GM21367 (cell line): ENCODE measurements at regions not wholly inside any gene's neighbourhood (a gene's known extent, or its start where the extent isn't known, plus 50 kb on each side); places are given as distances from the start of the nearest gene placed in this dataset.
"Not testable (repeated sequence)": the region's sequence is repeated elsewhere in the genome, so short reads cannot be mapped to it uniquely, and the experiment has no call there.

ENCODE experiments used
- ATAC-seq: cut with Tn5 transposase; IDR thresholded peaks from one replicate; pipeline ENCODE4 v1.9.1; 2021; ENCODE audit not compliant: unreplicated experiment

DNA sequence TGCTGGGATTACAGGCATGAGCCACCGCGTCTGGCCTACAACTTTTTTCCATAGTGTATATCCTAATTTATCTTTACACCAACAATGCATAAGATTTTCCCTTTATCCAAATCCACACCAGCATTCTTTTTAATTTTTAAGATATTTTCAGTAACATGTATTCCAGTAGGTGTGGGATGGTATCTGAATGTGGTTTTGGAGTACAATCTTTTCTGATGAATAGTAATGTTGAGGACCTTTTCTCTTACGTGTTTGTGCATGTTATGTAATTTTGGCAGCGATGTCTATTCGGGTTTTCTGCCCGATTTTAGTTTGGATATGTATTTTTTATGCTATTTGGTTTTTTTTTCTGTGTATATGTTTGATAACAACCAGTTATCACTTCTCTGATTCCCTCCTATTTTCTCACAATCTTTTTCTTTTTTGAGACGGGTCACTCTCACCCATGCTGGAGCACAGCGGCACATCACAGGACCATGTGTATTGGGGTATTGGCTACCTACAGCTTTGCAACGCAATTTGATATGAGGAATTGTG lies 114.6 kb upstream of the GRK3 start:
- ATAC-seq = no peak

- no peak for ATAC-seq
Measured at GRCh38 chr22:25451480-25452114, 112.9 kb upstream of the GRK3 start.

GRCh38 chr22:25452116-25452700 lies 112.3 kb upstream of the GRK3 start:
- ATAC-seq = no peak

DNA sequence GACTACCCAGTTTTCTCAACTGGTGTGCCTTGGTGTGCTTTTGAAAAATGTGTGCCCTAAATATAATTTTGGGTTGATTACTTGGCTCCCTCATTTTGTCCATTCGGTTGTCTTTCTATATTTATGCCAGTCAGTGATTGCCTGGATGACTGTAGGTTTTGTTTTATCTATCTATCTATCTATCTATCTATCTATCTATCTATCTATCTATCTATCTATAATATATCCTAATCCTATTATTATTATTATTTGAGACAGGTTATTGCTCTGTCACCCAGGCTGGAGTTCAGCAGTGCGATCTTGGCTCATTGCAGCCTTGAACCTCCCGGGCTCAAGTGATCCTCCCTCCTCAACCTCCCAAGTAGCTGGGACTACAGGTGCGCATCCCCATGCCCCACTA lies 111.4 kb upstream of the GRK3 start:
- no peak for ATAC-seq

GRCh38 chr22:25453557-25453956 lies 110.9 kb upstream of the GRK3 start:
- no peak for ATAC-seq

DNA sequence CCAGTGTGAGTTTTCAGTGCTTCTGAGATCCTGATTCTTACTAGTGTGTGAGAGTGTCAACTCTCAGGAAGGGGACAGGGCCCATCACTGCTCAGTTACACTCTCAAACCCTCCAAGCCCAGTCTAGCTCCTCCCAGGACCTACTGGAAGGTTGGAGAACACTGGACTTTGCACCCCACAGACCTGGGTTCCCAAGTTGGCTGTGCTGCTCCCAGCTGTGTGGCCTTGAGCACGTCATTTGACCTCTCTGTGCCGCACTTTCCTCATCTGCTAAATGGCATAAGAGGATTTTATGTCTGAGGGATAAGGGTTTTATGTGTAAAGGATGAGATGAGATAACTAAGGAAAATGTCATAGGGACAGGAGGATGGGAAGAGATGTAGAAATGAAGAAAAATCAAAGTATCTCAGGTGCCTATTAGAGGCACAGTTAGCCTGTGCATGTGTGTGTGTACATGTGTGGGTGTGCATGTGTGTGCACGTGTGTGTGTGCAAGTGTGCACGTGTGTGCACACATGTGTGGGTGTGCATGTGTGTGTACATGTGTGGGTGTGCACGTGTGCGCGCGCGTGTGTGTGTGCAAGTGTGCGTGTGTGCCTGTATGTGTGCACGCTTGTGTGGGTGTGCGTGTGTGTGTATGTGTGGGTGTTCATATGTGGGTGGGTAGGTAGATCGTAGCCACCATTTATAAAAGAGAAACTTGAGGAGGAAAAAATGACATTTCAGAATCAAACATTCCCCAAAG lies 108.0 kb upstream of the GRK3 start:
- ATAC-seq = not testable (repeated sequence)

DNA sequence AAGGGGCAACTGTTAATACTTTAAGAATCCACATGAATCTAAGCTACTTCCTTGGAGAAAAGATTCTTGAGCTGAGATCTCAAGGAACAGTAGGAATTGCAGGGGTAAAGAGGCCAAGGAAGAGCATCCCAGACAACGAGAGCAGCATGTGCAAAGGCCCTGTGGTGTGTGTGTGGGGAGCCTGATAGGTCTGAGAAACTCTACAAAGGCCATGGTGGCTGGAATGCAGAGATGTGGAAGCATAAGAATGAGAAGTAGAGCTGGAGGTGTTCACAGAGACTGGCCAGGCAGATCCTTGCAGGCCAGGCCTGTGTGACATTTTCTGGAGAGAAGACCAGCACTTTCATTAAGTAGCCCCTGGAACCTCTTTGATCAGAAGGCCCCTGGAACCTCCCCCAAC lies 105.8 kb upstream of the GRK3 start:
- ATAC-seq = not testable (repeated sequence)

GRCh38 chr22:25460682-25461081 lies 103.8 kb upstream of the GRK3 start:
- ATAC-seq = not testable (repeated sequence)

GRCh38 chr22:25461301-25461700 lies 103.2 kb upstream of the GRK3 start:
- ATAC-seq = no peak

GRCh38 chr22:25462474-25463346 lies 101.8 kb upstream of the GRK3 start:
- peak; percentile 65 for ATAC-seq

DNA sequence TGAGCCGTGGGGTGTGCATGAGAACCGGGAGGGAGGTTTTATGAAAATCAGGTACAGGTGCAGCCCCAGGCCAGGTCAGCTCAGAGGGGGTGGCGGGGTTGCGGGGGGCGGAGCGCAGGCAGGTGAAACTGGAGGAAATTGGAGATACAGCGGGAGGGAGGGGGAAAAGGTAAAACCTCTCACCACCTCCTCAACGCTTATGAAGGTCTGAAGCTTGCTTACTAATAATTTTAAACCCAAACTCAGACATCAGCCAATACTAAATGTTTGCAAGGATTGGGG lies 101.2 kb upstream of the GRK3 start:
- ATAC-seq = not testable (repeated sequence)

DNA sequence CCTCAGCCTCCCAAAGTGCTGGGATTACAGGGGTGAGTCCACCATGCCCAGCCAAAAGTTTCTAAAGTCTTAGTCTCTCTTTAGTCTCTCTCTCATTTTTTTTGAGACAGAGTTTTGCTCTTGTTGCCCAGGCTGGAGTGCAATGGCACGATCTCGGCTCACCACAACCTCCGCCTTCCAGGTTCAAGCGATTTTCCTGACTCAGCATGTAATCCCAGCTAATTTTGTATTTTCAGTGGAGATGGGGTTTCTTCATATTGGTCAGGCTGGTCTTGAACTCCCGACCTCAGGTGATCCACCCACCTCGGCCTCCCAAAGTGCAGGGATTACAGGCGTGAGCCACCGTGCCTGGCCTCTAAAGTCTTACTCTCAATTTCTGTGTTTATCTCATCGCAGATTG lies 100.1 kb upstream of the GRK3 start:
- ATAC-seq = not testable (repeated sequence)

DNA sequence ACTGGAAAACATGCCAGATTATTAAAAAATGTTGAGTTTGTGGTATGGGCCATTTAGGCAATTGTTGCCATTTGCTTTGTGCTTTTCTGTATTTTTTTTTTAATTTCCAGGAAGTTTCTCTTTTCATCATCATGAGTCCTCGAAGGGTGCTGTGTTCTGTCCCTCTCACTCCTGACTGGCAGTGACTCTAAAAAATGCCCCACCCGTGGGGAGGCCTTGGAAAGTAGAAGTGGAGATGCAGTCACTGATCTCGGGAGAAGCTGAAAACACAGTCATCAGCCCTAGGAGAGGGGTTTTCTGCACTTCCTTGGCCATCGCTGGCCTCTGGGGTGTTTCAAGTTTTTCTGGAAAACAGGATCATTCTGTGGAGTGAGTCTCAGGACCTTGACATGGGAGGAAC lies 98.5 kb upstream of the GRK3 start:
- no peak for ATAC-seq

DNA sequence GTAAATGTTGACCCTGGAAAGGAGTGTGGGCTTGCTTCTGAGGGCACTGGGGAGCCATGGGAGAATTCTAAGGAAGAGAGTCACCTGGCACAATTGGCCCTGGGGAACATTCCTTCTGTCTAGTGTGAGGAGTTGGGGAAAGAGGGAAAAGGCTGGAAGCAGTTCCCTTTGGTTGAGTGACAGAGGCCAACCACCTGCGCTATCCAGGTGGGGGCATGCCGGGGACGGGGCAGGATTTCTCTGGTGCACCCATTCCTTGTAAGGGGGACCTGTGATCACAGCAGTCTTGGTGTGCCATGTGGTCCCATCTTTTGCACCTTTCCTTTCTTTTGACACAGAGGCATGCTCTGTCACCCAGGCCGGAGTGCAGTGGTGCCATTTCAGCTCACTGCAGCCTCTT lies 92.1 kb upstream of the GRK3 start:
- ATAC-seq = no peak

DNA sequence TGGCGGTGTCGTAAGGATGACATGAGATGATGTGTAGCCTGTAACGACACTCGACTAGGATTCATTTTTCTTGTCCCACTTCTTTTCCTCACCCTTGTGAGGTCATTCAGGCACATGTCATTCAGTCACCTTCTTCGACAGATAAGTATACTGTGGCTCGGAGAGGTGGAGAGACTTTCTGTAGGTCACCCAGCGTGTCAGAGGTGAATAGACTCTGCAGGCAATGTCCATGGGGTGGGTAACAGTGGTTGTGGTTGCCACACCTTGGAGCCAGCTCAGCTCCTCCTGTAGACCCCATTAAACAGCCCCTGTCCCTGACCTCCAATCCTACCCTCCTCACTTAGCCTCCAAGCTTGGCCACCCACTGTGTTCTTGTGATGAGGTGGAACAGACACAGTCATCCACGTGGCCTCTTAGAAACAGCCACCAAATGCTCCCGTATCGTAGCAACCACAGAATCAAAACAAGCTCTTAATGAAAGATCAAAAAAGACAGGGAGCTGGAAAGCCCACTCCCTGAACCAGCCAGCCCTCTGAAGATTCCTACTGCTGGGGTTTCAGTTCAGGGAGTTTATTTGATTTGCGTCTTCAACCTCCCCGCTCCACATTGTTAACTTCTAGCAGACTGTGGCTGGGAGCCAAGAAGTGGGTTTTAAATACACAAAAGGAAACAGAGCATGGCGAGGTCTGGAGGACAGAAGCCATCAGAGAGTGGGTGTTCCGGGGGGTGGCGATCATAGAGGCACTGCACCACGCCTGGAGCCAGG lies 89.0 kb upstream of the GRK3 start:
- ATAC-seq = no peak

DNA sequence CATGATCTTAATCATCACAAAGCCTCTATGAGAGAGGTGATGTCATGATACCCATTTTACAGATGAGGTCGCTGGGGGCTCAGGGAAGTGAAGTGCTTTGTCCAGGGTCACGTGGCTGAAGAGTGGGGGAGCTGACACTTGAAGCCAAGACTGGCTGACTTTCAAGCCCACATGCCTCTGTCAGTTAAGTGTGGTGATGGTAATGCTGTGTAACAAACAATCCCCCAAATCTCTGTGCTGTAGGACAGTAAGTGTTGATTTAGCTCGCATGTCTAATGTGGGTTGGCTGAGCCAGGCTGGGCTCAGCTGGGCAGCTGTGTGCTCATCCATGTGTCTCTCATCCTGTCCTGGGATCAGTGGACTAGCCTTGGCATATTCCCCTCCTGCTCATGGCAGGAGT lies 87.1 kb upstream of the GRK3 start:
- ATAC-seq = no peak

- ATAC-seq = no peak
Measured at GRCh38 chr22:25478111-25478510, 86.4 kb upstream of the GRK3 start.

GRCh38 chr22:25478528-25478927 lies 85.9 kb upstream of the GRK3 start:
- ATAC-seq = no peak

DNA sequence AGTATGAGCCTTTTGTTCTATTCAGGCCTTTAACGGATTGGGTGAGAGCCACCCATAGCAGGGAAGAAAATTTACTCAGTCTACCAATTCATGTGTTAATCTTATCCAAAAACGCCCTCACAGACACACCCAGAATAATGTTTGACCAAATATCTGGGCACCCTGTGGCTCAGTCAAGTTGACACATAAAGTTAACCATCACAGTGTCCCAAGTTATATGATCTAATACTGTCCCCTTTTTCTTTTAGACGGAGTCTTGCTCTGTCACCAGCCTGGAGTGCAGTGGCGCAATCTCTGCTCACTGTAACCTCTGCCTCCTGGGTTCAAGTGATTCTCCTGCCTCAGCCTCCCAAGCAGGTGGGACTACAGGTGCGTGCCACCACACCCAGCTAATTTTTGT lies 83.6 kb upstream of the GRK3 start:
- not testable (repeated sequence) for ATAC-seq

DNA sequence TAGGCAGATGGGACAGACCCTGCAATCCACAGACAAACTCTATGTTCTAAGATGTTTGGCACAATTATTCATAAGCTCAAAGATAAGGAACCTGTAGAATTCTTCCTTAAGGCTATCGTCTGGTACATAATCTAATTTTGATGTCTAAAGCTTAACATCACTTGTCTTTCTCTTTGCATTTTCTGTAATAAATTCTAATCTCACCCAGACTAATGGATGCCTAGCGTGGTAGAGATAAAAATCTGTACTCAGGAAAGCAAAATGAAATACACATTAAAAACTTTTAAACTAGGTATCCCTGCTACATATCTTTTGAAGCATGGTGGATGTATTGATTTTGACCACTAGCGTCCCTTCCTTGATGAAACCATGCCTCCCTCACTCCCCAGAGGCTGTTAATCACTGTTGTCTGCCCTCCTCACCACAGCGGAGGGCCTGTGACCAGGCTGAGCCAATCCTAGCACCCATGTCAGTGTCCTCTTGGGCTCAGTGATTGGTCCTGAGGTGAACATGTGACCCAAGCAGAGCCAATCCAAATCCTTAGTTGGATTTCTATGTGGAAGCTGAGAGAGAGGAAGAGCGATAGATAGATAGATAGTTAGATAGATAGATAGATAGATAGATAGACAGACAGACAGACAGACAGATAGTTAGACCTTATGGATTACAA lies 82.2 kb upstream of the GRK3 start:
- ATAC-seq = no peak
